HCT116 (cell line): ENCODE measurements at regions not wholly inside any gene's neighbourhood (a gene's known extent, or its start where the extent isn't known, plus 50 kb on each side); places are given as distances from the start of the nearest gene placed in this dataset.
A peak's percentile ranks its signal among the peaks of the same experiment; 100 is the strongest.
"Not testable (repeated sequence)": the region's sequence is repeated elsewhere in the genome, so short reads cannot be mapped to it uniquely, and the experiment has no call there.

ENCODE experiments used
- ATAC-seq: fragments of 200-7000 bp; cut with Tn5 transposase; 2 replicates; pipeline ENCODE4 v1.9.1; 2020; ENCODE audit warnings: mild to moderate bottlenecking, moderate library complexity
- BruUV-seq: library from RNA; stranded (reverse); fragments of 400-500 nt; replicated peaks from 2 replicates; lab custom pipeline; 2021; lab: Mats Ljungman, UMichigan
- CTCF ChIA-PET: fragments of 300-600 bp; sonication (Branson Sonifier 250); formaldehyde crosslinking; loops from one replicate; lab custom pipeline; 2021; ENCODE audit warnings: antibody characterized with exemption; lab: Charles Lee
- POLR2A ChIA-PET: fragments of 300-600, 350-600 bp; sonication (Branson Sonifier 250); formaldehyde crosslinking; loops from one replicate; lab custom pipeline; 2021; ENCODE audit warnings: antibody characterized with exemption; lab: Charles Lee
- RAD21 ChIA-PET, 2 experiments: fragments of 300-600 bp; sonication (Branson Sonifier 250); formaldehyde crosslinking; loops; one replicate each; lab custom pipeline; 2023; ENCODE audit warnings: low total read pairs in 2 of 2; ENCODE audit not compliant: uncharacterized antibody in 2 of 2, unreplicated experiment in 2 of 2, low non-redundant PET in 1 of 2; lab: Charles Lee
- DNase-seq: peaks from one replicate; pipeline ENCODE4 v3.0.0-alpha.2; 2010; ENCODE audit warnings: low read depth, low spot score
- H2AFZ ChIP-seq: fragments of 200-600 bp; shearing (Covaris generic), sonication (generic); 2 replicates; pipeline ENCODE4 v1.6.1; 2017; ENCODE audit warnings: low read depth, mixed run types, mixed read lengths, antibody characterized with exemption, low read length; ENCODE audit not compliant: poor library complexity, severe bottlenecking
- H3K27ac ChIP-seq: 2 replicates; pipeline ENCODE4 v1.5.1; 2012; ENCODE audit warnings: low read depth, low read length
- H3K27me3 ChIP-seq: fragments of 200-600 bp; sonication (generic); 2 replicates; pipeline ENCODE4 v1.6.1; 2016; ENCODE audit warnings: mixed run types, low read length, mixed read lengths; ENCODE audit not compliant: insufficient read depth
- H3K36me3 ChIP-seq, 2 experiments: fragments of 200-500 bp in 1 of 2; fragments of 200-600 bp in 1 of 2; sonication (Bioruptor generic) in 1 of 2; sonication (generic) in 1 of 2; 2 replicates each; pipeline versions ENCODE4 v1.5.1 to v1.6.1; 2014 to 2016; ENCODE audit warnings: low read length in 2 of 2, inconsistent platforms in 1 of 2, mixed read lengths in 1 of 2, mixed run types in 1 of 2; ENCODE audit not compliant: insufficient read depth in 2 of 2, control insufficient read depth in 1 of 2
- H3K4me1 ChIP-seq, 2 experiments: fragments of 200-600 bp in 1 of 2; sonication (generic) in 1 of 2; 2 replicates each; pipeline versions ENCODE4 v1.5.1 to v1.6.1; 2012 to 2017; ENCODE audit warnings: low read length in 2 of 2, inconsistent platforms in 1 of 2, mild to moderate bottlenecking in 1 of 2, mixed read lengths in 1 of 2, mixed run types in 1 of 2, moderate library complexity in 1 of 2; ENCODE audit not compliant: insufficient read depth in 2 of 2, control insufficient read depth in 1 of 2
- H3K4me2 ChIP-seq: fragments of 200-600 bp; sonication (generic); 2 replicates; pipeline ENCODE4 v1.6.1; 2017; ENCODE audit warnings: mixed run types, low read length, mixed read lengths
- H3K4me3 ChIP-seq, 2 experiments: fragments of 200-600 bp in 1 of 2; sonication (generic) in 1 of 2; replicated peaks in 1 of 2; 2 replicates each; pipeline ENCODE4 v1.5.1; 2011 to 2016; ENCODE audit warnings: low read length in 2 of 2, control low read depth in 1 of 2, low read depth in 1 of 2, mild to moderate bottlenecking in 1 of 2, mixed read lengths in 1 of 2, mixed run types in 1 of 2
- H3K79me2 ChIP-seq: fragments of 200-600 bp; sonication (generic); 2 replicates; pipeline ENCODE4 v1.6.1; 2017; ENCODE audit warnings: mild to moderate bottlenecking, mixed run types, low read length, moderate library complexity, mixed read lengths; ENCODE audit not compliant: insufficient read depth
- H3K9ac ChIP-seq: fragments of 200-600 bp; sonication (generic); 2 replicates; pipeline ENCODE4 v1.6.1; 2016; ENCODE audit warnings: low read length, mixed read lengths
- H3K9me2 ChIP-seq: fragments of 200-600 bp; sonication (generic), shearing (Covaris generic); 2 replicates; pipeline ENCODE4 v1.6.1; 2017; ENCODE audit warnings: mixed run types, mild to moderate bottlenecking, moderate library complexity; ENCODE audit not compliant: insufficient read depth
- H3K9me3 ChIP-seq, 2 experiments: fragments of 200-500 bp in 1 of 2; fragments of 200-600 bp in 1 of 2; sonication (Bioruptor generic) in 1 of 2; sonication (generic) in 1 of 2; 2 replicates each; pipeline ENCODE4 v1.6.1; 2014 to 2017; ENCODE audit warnings: low read length in 2 of 2, mixed read lengths in 2 of 2, inconsistent platforms in 1 of 2, low read depth in 1 of 2, mild to moderate bottlenecking in 1 of 2, mixed run types in 1 of 2, moderate library complexity in 1 of 2; ENCODE audit not compliant: control insufficient read depth in 1 of 2, insufficient read depth in 1 of 2
- H4K20me1 ChIP-seq: fragments of 200-600 bp; sonication (generic), shearing (Covaris generic); 2 replicates; pipeline ENCODE4 v1.6.1; 2017; ENCODE audit warnings: mixed run types, mild to moderate bottlenecking, moderate library complexity; ENCODE audit not compliant: insufficient read depth
- CBX3 ChIP-seq: IDR thresholded peaks from 2 replicates; pipeline ENCODE4 v1.6.1; 2012; ENCODE audit warnings: low read depth
- CTCF ChIP-seq, 3 experiments: fragments of 200-600 bp in 1 of 3; sonication (generic) in 1 of 3; IDR thresholded peaks in 2 of 3; conservative IDR thresholded peaks in 1 of 3; 2 replicates each; pipeline ENCODE4 v1.5.1; 2012 to 2017; ENCODE audit warnings: low read depth in 2 of 3, low read length in 2 of 3, antibody characterized with exemption in 1 of 3, borderline replicate concordance in 1 of 3, control low read depth in 1 of 3, mild to moderate bottlenecking in 1 of 3, mixed read lengths in 1 of 3, mixed run types in 1 of 3, moderate library complexity in 1 of 3; ENCODE audit not compliant: insufficient read depth in 1 of 3
- JUND ChIP-seq: IDR thresholded peaks from 2 replicates; pipeline ENCODE4 v1.6.1; 2012
- TCF7L2 ChIP-seq: IDR thresholded peaks from 2 replicates; pipeline ENCODE4 v1.7.0; 2011; ENCODE audit warnings: borderline replicate concordance, inconsistent platforms; ENCODE audit not compliant: insufficient read depth, insufficient read length; ENCODE audit errors: extremely low read depth
- intact Hi-C: fragments of 100-400 bp; cut with micrococcal nuclease; formaldehyde crosslinking; loops from 2 replicates; pipeline ENCODE4 v1.10.0; 2022

GRCh38 chr4:131650951-131651350 is 1498.1 kb upstream of the PCDH10 start:
- no TSS peak for BruUV-seq
- H3K9me3 ChIP-seq = no peaks in the 10 kb centered on the region
- ATAC-seq (no peak), DNase-seq (no peak)
- H3K9me2 ChIP-seq = no peaks in the 10 kb centered on the region
- H3K4me3 ChIP-seq = no peak overlapping the region
- H3K79me2 ChIP-seq = no peaks in the 10 kb centered on the region
- intact Hi-C loops = no loop called here
- H3K9ac ChIP-seq = no peak overlapping the region
- RAD21 ChIA-PET = interaction anchor here in 1 of 2 experiments (0.7 kb wide), 1 partner anchor 559 kb away, joined by 3 read pairs; no protein-coding TSS in a partner anchor
- POLR2A ChIA-PET = no interaction called here
- CTCF ChIA-PET = no interaction called here
- H3K27me3 ChIP-seq = no peaks in the 10 kb centered on the region
- TF ChIP-seq JUND (no peak), TCF7L2 (no peak), CTCF (IDR thresholded peaks at IDR 0.05 in 2 of 3, conservative IDR thresholded peaks at IDR 0.05 in 1 of 3; ENCODE audit: borderline replicate concordance in 1 of 3, insufficient read depth in 1 of 3, low read depth in 2 of 3, low read length in 2 of 3) (no peak)
- TF ChIP-seq, all 23 proteins: peak for 0
- Histone ChIP-seq H3K4me2 (no peak overlapping the region), H3K27ac (no peak overlapping the region), H3K36me3 (no peaks in the 10 kb centered on the region), H2AFZ (no peak overlapping the region), H3K4me1 (no peaks in the 10 kb centered on the region), H4K20me1 (no peaks in the 10 kb centered on the region)

- intact Hi-C loops, RAD21 ChIA-PET, H3K4me2 ChIP-seq, H3K27me3 ChIP-seq, H3K9ac ChIP-seq, H4K20me1 ChIP-seq, H3K4me3 ChIP-seq, H3K27ac ChIP-seq, H3K9me3 ChIP-seq, POLR2A ChIA-PET, H3K9me2 ChIP-seq, DNase-seq, BruUV-seq, CTCF ChIA-PET, H3K4me1 ChIP-seq, ATAC-seq, H3K79me2 ChIP-seq, H3K36me3 ChIP-seq, H2AFZ ChIP-seq: not testable (repeated sequence)
- TF ChIP-seq CBX3 = peak; percentile 60; the same call in 1 of the 2 replicates
These were observed 1465.8 kb upstream of the PCDH10 start for GRCh38 chr4:131683314-131683713.
